GM18519 (cell line): ENCODE measurements at regions not wholly inside any gene's neighbourhood (a gene's known extent, or its start where the extent isn't known, plus 50 kb on each side); places are given as distances from the start of the nearest gene placed in this dataset.

Experiments
- ATAC-seq: cut with Tn5 transposase; IDR thresholded peaks from one replicate; pipeline ENCODE4 v1.9.1; 2021; ENCODE audit warnings: mild to moderate bottlenecking, moderate library complexity; ENCODE audit not compliant: unreplicated experiment, low FRiP score

- ATAC-seq, result no peak
Observed at GRCh38 chr14:61940666-61941420, 178.6 kb downstream of the SNAPC1 start.

GRCh38 chr14:61941421-61942150 lies 179.4 kb downstream of the SNAPC1 start:
- ATAC-seq, result no peak

- no peak for ATAC-seq
Observed at GRCh38 chr14:61948376-61948775, 186.2 kb downstream of the SNAPC1 start.

- no peak for ATAC-seq
Observed at GRCh38 chr14:61950340-61950739, 188.1 kb downstream of the SNAPC1 start.

- no peak for ATAC-seq
Observed at GRCh38 chr14:61953602-61954001, 191.4 kb downstream of the SNAPC1 start.

- no peak for ATAC-seq
Observed at GRCh38 chr14:61954306-61954705, 192.1 kb downstream of the SNAPC1 start.

GRCh38 chr14:61956517-61956916 lies 194.3 kb downstream of the SNAPC1 start:
- ATAC-seq, result no peak

GRCh38 chr14:61959348-61959747 lies 197.1 kb downstream of the SNAPC1 start:
- ATAC-seq, result no peak

- no peak for ATAC-seq
Observed at GRCh38 chr14:61961369-61961768, 199.1 kb downstream of the SNAPC1 start.

GRCh38 chr14:61963926-61964325 lies 201.7 kb downstream of the SNAPC1 start:
- ATAC-seq, result no peak

- ATAC-seq, result no peak
Observed at GRCh38 chr14:61965030-61965745, 203.0 kb downstream of the SNAPC1 start.

GRCh38 chr14:61968207-61968606 lies 206.0 kb downstream of the SNAPC1 start:
- no peak for ATAC-seq

GRCh38 chr14:61972711-61973110 lies 210.5 kb downstream of the SNAPC1 start:
- no peak for ATAC-seq

- no peak for ATAC-seq
Observed at GRCh38 chr14:61973981-61974380, 211.8 kb downstream of the SNAPC1 start.

- ATAC-seq, result no peak
Observed at GRCh38 chr14:61977217-61977616, 215.0 kb downstream of the SNAPC1 start.

- ATAC-seq, result no peak
Observed at GRCh38 chr14:61988240-61988639, 226.0 kb downstream of the SNAPC1 start.

- ATAC-seq, result no peak
Observed at GRCh38 chr14:61992139-61992538, 229.9 kb downstream of the SNAPC1 start.

- ATAC-seq, result no peak
Observed at GRCh38 chr14:61992926-61993325, 230.7 kb downstream of the SNAPC1 start.

GRCh38 chr14:61994589-61994988 lies 232.4 kb downstream of the SNAPC1 start:
- no peak for ATAC-seq

GRCh38 chr14:61996753-61997152 lies 234.5 kb downstream of the SNAPC1 start:
- ATAC-seq, result no peak

GRCh38 chr14:61997161-61997560 lies 234.9 kb downstream of the SNAPC1 start:
- no peak for ATAC-seq
